IPS DF 19.7 (cell line): ENCODE measurements at regions not wholly inside any gene's neighbourhood (a gene's known extent, or its start where the extent isn't known, plus 50 kb on each side); places are given as distances from the start of the nearest gene placed in this dataset.
A peak's percentile ranks its signal among the peaks of the same experiment; 100 is the strongest.
"Not testable (repeated sequence)": the region's sequence is repeated elsewhere in the genome, so short reads cannot be mapped to it uniquely, and the experiment has no call there.

Experiments
- DNase-seq: peaks from one replicate; pipeline ENCODE4 v3.0.0-alpha.2; 2013; ENCODE audit warnings: low read depth, low spot score

DNA sequence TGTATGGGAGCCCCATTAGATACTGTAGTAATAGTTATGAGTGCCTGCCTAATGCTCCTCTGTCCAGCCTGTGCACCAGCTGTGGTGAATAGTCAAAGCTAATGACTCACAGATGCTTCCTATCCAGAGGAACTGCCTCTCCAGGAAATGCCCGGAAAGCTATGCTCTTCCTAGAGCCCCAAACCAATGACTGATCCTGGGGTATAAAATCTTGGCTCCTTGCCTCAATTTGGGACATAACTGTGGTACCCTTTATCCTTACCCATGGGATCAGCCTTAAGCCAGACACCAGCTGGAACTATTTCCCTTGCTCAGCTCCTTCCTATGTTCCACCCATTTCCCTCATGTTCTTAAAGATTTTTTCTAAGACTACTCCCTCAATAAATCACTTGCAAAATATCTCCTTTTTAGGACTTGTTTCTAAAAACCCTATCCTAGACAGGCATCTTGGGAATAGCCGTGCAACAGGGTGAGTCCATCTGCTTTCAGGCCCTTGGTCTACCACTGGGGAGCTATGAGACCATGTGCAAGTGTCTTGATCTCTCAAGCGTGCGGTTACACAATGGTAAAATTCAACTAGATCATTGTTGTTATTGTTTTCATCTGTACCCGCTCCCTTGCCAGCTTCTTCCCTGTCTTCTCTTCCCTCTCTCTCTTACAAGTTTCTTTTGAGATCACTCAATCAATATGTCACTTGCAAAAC, 283.7 kb downstream of the BTBD3 start:
- no peak for DNase-seq

DNA sequence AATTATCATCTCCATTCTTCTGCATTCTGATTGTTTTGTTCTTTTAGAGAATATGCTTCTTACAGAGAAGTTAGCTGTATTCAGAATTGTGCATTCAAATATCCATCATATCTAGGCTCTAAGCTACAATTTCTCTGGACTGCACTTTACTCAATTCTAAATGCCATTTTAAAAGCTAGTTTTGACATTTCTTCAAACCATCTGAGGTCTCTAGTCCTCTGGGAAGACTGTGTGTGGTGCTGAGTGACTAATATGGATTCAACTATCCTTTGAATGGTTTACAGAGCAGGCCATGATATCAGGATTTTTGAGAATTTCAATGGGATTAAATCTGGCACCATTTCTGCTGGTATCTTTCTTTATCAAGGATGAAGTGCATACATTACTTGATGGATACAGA, 285.7 kb downstream of the BTBD3 start:
- no peak for DNase-seq

DNA sequence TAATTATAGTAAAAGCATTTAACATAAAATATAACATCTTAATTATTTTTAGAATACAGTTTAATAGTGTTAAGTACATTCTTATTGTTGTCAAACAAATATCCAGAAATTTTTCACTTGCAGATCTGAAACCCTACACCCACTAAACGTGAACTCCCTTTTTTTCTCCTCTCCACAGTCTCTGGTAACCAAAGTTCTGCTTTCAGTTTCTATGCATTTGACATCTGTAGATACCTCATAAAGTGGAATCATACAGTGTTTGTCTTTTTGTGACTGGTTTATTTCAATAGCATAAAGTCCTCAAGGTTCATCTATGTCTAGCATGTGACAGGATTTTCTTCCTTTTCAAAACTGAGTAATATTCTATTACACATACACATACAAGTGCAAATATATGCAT, 286.3 kb downstream of the BTBD3 start:
- DNase-seq = no peak

DNA sequence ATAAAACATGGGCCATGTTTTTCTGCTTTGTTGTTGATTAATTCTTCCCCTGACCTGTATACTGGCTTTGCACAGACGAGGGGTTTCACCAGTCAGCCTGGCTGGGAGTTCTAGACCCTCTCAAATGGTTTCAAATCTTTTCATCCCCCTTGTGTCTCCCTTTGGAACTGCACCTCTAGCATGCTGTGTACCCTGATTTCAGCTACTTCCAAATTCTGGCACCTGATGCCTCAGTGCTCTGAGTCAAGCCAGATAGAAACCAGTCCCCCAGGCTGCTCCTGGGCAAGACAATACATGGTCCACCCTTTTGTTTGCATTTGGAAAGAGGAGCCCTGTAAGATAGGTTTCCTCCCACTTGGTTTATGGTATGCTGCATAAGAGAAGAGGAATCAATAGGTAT, 290.2 kb downstream of the BTBD3 start:
- peak; percentile 45 for DNase-seq

DNA sequence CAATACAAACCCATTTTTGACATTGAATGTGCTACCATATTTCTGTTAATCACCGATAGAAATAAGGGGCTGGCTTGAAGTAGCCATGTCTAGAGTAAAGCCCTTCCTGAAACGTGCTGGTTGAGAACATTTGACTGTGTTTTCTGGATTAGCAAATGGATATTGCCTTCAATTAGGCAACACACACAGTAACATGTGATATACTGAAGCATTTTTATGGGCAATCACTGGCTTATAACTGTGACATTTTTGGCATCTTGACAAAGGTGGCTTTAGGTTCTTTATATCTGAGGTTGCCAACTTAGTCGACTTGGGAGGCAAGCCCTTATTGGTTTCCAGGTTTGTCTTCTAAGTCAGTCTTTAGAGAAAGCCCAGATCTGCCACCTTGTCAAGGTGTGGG, 292.9 kb downstream of the BTBD3 start:
- DNase-seq = no peak

DNA sequence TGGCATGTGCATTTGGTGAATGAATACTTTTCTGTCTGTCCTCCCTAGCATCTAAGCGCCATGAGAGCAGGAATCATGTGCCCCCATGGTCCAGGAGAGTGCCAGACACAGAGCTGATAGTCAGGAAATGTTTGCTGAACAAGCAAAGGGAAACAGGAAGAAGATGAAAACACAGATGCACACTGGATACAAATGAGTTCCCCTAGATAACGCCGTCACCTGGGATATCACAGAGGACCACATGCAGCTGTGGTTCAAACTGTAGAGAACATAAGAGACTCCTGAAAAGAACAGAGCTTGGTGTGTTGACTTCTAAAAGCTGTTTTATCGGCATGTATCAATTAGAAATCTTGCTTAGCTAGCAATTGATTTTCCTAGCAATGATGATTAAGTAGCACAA, 293.7 kb downstream of the BTBD3 start:
- DNase-seq = no peak

DNA sequence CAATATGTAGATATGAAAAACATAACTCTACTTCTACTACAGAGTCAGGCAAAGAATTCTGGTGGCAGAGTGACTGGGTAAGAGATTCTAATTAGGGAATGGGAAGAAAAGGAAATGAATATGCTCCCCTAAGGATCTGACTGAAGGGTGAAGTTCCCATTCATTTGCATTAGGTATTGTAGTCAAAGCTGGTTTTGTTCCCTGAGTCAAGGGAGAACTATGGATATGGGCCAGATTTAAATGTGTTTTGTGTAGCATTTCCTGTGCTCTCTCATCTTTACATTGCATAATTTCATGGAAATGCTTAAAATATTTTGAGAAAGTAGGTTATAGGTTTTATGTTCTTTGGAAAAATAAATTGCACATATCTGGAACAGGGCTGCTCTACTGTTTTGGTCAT, 299.7 kb downstream of the BTBD3 start:
- no peak for DNase-seq

DNA sequence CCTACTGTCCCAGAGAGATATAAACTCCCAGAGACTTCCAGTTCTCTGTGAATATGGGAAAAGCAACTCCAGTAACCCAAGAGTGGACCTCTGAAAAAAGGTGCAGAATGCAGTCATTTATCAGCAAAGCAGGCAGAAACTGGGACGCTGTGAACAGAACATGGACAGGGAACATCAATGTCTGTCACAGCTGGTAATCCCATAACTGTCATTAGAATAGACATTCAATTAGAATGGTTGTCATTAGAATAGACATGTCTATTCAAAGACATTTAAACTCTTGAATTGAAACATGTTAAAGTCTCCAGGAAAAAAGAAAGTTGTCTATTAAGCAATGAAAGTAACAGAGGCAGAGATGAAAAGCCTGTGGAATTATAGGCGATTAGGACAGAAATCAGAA, 302.1 kb downstream of the BTBD3 start:
- DNase-seq = no peak

DNA sequence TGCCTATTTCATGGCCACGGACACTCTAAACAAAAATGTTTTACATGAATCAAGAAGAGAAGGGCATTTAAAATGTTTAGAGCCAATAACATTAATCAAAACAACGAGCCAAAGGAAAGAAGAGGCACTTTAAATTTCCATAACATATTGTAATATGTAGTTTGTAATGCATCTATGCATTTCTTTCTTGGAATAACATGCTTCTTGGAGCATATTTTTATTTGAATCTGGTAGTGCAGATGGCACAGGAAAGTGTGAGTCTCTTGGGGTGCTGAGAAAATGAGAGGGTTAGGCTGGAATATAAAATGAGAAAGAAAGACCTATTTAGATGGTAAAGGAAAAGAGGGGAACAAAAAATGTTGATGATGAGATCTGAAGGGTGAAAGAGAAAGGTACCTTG, 305.4 kb downstream of the BTBD3 start:
- DNase-seq = no peak

DNA sequence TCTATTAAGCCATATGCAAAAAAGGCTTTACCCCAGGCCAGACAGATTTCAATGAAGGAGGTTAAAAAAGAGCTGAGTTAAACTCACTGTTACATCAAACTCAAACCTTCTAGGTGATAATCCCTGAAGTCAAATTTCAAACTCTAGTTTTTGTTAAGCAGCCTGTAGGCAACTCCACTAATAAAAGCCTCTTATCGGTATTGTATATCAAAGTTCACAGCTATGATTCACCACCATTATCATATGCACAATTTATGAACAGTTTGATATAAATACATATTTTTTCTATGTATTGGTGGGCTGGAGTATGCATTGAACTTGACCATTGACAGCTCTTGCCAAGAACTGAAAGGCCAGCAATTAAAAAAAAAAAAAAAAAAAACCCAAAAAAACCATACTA, 308.2 kb downstream of the BTBD3 start:
- no peak for DNase-seq

DNA sequence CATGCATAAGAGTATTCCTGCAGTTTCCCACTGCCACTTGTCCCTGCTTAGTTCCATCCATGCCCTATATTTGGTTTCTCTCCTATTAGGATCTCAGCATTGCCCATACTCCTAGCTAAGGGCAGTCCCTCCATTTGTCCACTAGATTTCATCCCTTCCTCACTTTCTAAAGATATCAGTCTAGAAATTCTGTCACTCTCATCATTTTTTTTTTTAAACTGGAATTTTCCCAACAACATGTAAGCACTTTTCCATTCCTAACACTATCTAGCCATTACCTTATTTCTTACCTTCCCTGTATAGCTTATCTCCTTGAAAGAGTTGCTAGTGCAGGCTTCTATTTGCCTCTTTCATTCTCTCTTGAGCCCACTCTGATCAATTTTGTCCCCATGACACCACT, 312.2 kb downstream of the BTBD3 start:
- no peak for DNase-seq

DNA sequence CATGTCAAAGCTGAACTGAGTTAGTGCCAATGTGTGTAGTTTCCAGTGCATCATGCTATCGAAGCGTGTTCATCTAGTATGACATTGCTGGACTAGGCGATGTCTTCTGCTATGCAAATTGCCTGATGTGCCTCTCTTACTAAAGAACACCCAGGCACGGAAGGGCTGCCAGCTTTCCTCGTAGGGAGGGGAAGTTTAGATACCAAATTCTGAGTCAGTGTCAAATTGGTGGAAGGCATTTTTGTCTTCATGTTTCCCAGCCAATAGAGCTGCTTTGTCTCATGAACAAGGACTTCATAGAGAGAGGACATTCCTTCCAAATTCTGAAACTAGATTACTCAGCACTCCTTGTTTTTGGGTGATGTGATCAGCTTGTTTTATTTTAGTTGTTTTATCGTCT, 320.1 kb downstream of the BTBD3 start:
- no peak for DNase-seq

DNA sequence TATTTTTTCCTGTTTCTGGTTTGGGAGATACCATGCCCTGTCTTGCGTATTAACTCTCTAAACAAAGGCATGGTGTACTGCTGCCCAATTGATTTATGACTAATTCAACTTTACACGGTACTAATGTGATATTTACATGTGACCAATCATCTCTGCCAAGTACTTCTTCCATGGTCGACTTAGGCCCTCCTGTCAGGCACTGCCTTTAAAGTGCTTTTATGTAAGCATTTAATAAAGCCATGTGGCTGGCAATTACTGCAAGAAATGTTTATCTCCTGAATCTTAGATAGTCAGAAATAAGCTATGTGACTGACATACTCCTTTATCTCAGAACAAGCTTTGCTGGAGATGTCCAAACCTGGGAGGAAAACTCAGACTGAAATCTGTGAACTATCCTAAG, 323.4 kb downstream of the BTBD3 start:
- no peak for DNase-seq

DNA sequence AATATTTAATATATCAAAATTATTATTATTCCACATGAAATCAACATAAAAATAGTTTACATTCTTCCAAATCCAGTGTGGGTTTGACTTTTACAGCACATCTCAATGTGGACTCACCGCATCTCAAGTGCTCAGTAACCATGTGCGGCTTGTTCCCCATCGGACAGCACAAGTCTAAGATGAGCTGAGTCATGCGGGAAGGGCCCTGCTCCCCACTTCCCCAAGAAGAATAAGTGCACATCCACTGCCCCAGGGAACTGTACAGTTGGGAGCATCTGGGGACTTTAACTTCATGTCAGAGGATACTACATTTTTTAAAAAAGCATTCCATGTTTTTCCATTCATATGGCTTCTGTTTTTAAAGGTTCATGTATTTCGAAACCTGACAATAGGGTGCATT, 325.6 kb downstream of the BTBD3 start:
- no peak for DNase-seq

DNA sequence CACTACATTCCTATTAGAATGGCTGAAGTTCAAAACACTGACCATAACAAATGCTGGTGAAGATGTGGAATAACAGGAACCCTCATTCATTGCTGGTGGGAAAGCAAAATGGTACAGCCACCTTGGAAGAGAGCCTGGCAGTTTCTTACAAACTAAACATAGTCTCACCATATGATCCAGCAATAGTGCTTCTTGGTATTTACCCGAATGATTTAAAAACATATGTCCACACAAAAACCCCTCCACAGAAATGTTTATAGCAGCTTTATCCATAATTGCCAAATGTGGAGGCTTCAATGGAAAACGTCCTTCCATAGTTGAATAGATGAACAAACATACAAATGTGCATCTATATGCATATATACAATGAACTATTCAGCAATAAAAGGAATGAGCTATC, 330.8 kb downstream of the BTBD3 start:
- DNase-seq = no peak

DNA sequence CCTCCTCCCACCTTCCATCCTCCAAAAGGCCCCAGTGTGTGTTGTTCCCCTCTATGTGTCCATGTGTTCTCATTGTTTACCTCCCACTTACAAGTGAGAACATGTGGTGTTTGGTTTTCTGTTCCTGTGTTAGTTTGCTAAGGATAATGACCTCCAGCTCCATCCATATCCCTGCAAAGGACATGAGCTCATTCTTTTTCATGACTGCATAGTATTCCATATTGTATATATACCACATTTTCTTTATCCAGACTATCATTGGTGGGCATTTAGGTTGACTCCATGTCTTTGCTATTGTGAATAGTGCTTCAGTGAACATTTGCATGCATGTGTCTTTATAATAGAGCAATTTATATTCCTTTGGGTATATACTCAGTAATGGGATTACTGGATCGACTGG, 333.0 kb downstream of the BTBD3 start:
- DNase-seq = not testable (repeated sequence)

DNA sequence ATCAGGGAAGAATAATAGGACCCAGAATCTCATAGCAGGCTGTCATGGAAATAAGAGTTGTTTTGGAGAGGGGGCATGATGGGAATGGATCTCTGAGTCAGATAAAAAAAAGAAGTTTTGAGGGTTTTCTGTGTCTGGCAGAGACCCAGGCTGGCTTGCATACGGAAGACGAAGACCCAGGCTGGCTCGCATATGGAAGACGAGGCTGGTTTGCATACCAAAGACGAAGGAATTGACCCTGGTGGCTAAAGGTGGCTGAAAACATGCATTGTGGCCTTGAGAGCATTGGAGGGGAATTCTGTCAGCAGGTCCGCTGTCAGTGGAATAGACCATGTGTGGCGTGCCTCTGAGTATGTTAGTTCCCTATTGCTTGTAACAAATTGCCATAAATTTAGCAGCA, 335.1 kb downstream of the BTBD3 start:
- peak; percentile 35 for DNase-seq

DNA sequence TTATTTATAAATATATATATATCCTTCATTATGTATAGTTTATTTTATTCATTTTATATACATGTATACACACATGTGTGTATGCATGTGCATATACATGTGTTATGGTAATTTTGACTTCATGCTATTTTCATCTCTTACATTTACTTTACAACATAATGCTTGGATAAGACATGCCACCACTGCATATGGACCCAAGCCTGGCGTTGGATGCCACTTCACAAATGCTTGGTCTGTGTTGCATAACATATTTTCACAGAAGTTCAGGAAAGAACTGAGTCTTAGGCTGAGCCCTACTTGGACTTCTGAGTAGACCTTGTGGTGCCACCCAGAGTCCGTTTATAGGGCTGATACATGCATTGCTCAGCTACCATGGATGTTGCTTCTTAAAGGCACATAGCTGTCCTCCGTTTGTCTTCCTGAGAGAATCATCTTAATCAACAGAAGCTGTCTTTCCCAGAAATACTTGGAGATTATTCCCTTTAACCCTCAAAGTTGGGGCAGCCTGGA, 337.8 kb downstream of the BTBD3 start:
- DNase-seq = no peak

DNA sequence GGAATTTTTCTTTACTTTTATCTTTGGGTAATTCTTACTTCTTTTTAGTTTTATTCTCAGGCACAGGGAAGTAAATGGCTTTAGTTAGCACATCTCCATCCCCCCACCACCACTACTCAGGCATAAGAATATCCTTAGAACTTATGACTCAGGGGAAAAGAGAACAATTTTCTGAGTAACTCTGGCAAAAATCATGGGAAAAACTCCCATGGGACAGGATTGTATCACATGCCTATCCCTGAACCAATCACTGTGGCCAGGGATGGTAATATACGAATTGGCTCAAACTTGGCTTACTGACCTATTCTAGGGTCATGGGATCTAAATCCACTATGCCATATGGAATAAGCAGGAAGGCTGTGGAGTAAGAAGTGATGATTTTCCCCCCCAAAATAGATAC, 339.1 kb downstream of the BTBD3 start:
- no peak for DNase-seq

DNA sequence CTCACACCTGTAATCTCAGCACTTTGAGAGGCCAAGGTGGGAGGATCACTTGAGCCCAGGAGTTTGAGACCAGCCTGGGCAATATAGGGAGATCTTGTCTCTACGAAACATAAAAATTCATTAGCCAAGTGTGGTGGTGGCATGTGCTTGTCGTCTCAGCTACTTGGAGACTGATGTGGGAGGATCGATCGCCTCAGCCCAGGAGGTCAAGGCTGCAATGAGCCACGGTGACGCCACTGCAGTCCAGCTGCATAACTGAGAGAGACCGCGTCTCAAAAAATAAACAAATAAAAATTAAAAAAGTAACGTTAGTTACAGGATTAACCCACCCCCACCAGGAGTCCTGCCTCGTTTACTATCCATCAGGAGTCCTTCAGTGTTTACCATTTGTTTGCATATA, 345.1 kb downstream of the BTBD3 start:
- DNase-seq = no peak

DNA sequence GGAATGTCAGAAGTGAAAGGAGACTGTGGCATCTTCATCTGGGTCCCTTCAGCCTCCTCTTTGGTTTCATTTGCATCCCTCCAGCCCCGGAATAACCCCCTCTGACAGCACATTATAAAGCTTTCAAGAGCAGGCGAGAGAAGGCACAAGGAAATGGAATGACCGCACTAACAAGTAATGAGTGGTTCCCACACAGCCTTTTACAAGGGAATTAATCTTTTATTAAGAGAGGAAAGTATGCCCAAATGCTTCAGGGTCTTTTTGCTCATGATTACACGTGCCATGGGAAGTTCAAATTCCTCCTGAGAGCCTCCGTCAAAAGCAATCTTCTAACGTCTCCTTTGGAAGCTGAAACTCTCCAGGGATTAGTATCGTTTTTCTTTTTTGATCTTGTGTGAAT, 347.0 kb downstream of the BTBD3 start:
- DNase-seq = no peak

DNA sequence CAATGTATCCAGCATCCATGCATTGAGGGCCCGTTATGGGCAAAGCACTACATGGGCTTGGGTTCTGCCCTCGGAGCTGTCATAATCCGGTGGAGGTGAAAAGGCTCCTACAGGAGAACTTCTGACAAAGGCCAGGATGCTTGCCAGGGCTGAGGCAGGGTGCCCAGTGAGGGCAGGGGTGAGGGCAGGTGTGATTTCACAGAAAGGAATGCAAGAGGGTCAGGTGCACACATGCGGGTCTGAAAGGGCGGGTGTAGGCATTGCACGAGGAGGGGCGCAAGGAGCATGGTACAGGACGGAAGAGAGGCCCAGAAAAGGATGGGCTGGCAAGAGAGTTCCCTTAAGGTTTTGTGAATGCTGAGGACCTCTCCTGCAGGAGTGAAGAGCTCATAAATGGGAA, 348.0 kb downstream of the BTBD3 start:
- no peak for DNase-seq

DNA sequence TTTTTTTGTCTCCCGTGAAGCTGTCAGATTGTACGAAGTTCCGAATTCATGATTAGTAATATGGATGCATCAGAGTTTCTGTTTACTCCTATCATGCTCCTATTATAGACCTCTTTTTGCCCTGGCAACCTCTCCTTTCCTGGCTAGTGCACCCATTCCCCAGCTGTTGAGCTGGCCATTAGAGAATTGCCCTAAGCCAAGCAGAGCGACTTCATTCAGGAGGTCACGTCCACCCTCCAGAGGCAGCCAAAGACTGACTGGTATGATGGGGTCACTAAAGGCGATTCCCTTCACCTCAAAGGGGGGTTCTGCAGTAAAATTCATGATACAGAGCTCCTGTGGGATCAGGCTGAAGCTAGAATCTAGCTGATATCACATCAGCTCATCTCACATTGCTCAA, 351.9 kb downstream of the BTBD3 start:
- no peak for DNase-seq

DNA sequence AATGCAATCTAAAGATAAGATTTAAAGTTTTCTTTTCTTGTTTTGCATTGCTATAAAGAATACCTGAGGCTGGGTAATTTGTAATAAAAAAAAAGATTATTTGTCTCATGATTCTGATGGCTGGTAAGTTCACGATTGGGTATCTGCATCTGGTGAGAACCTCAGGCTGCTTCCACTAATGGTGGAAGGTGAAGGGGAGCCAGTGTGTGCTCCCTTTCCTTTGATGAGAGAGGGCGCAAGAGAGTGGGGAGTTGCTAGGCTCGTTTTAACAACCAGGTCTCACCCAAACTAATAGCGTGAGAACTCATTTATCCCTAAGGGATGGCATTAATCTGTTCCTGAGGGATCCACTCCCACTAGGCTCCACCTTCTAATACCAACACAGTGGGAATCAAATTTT, 353.2 kb downstream of the BTBD3 start:
- DNase-seq = no peak
